HG02798 (cell line): ENCODE measurements at regions not wholly inside any gene's neighbourhood (a gene's known extent, or its start where the extent isn't known, plus 50 kb on each side); places are given as distances from the start of the nearest gene placed in this dataset.

ENCODE experiments used
- ATAC-seq: cut with Tn5 transposase; IDR thresholded peaks from one replicate; pipeline ENCODE4 v1.9.1; 2021; ENCODE audit warnings: mild to moderate bottlenecking; ENCODE audit not compliant: unreplicated experiment, poor library complexity

- no peak for ATAC-seq
Observed at GRCh38 chr16:76157629-76158028, 119.6 kb upstream of the CNTNAP4 start.

- no peak for ATAC-seq
Observed at GRCh38 chr16:76162046-76162445, 115.2 kb upstream of the CNTNAP4 start.

- peak; percentile 68 for ATAC-seq
Observed at GRCh38 chr16:76164970-76165558, 112.1 kb upstream of the CNTNAP4 start.

- no peak for ATAC-seq
Observed at GRCh38 chr16:76175718-76176117, 101.5 kb upstream of the CNTNAP4 start.

GRCh38 chr16:76176153-76176552 lies 101.0 kb upstream of the CNTNAP4 start:
- ATAC-seq: peak; percentile 86

GRCh38 chr16:76176616-76177015 lies 100.6 kb upstream of the CNTNAP4 start:
- ATAC-seq: no peak

GRCh38 chr16:76182041-76182635 lies 95.1 kb upstream of the CNTNAP4 start:
- no peak for ATAC-seq

- ATAC-seq: no peak
Observed at GRCh38 chr16:76183647-76184046, 93.6 kb upstream of the CNTNAP4 start.

GRCh38 chr16:76190057-76190456 lies 87.1 kb upstream of the CNTNAP4 start:
- ATAC-seq: no peak

GRCh38 chr16:76190480-76190879 lies 86.7 kb upstream of the CNTNAP4 start:
- no peak for ATAC-seq

GRCh38 chr16:76193906-76194615 lies 83.1 kb upstream of the CNTNAP4 start:
- ATAC-seq: no peak

GRCh38 chr16:76194616-76195015 lies 82.6 kb upstream of the CNTNAP4 start:
- ATAC-seq: no peak

GRCh38 chr16:76195056-76195455 lies 82.1 kb upstream of the CNTNAP4 start:
- ATAC-seq: no peak

- no peak for ATAC-seq
Observed at GRCh38 chr16:76195648-76196047, 81.6 kb upstream of the CNTNAP4 start.

GRCh38 chr16:76197900-76198299 lies 79.3 kb upstream of the CNTNAP4 start:
- no peak for ATAC-seq

GRCh38 chr16:76199681-76200220 lies 77.5 kb upstream of the CNTNAP4 start:
- ATAC-seq: no peak

- no peak for ATAC-seq
Observed at GRCh38 chr16:76201385-76201784, 75.8 kb upstream of the CNTNAP4 start.

- peak; percentile 56 for ATAC-seq
Observed at GRCh38 chr16:76204249-76204648, 73.0 kb upstream of the CNTNAP4 start.

- ATAC-seq: peak; percentile 38
Observed at GRCh38 chr16:76207270-76207669, 69.9 kb upstream of the CNTNAP4 start.

- no peak for ATAC-seq
Observed at GRCh38 chr16:76210157-76210556, 67.0 kb upstream of the CNTNAP4 start.

- ATAC-seq: no peak
Observed at GRCh38 chr16:76213860-76214259, 63.3 kb upstream of the CNTNAP4 start.
